SK-N-SH treated with all-trans-retinoic acid at 6 μM for 48 hours (cell line): ENCODE measurements at regions not wholly inside any gene's neighbourhood (a gene's known extent, or its start where the extent isn't known, plus 50 kb on each side); places are given as distances from the start of the nearest gene placed in this dataset.

Experiments
- ATAC-seq: fragments of 200-7000 bp; cut with Tn5 transposase; 3 replicates; pipeline ENCODE4 v1.9.1; 2020; ENCODE audit warnings: mild to moderate bottlenecking, moderate library complexity
- ARNTL ChIP-seq: fragments of 450-650 bp; formaldehyde crosslinking; IDR thresholded peaks from 2 replicates; pipeline ENCODE4 v1.5.0; 2020; ENCODE audit warnings: low read depth, mild to moderate bottlenecking, moderate library complexity, borderline replicate concordance
- CREB5 ChIP-seq: fragments of 250-450 bp; sonication (Bioruptor Pico); IDR thresholded peaks from 2 replicates; pipeline ENCODE4 v1.5.1; 2020; ENCODE audit warnings: low read depth, mild to moderate bottlenecking, moderate library complexity
- CSDC2 ChIP-seq: fragments of 250-450 bp; sonication (Bioruptor Pico); IDR thresholded peaks from 2 replicates; pipeline ENCODE4 v1.5.0; 2020; ENCODE audit warnings: mild to moderate bottlenecking, moderate library complexity
- CSRNP3 ChIP-seq: fragments of 250-450 bp; sonication (Bioruptor Pico); IDR thresholded peaks from 2 replicates; pipeline ENCODE4 v1.5.1; 2021; ENCODE audit warnings: mild to moderate bottlenecking, moderate library complexity
- ESRRG ChIP-seq: fragments of 250-450 bp; sonication (Bioruptor Pico); IDR thresholded peaks from 2 replicates; pipeline ENCODE4 v1.6.1; 2021; ENCODE audit warnings: mild to moderate bottlenecking
- GLIS3 ChIP-seq: fragments of 250-450 bp; sonication (Bioruptor Pico); IDR thresholded peaks from 2 replicates; pipeline ENCODE4 v1.5.0; 2020; ENCODE audit warnings: mild to moderate bottlenecking, moderate library complexity
- ISL1 ChIP-seq: fragments of 250-450 bp; sonication (Bioruptor Pico); IDR thresholded peaks from 2 replicates; pipeline ENCODE4 v2.1.2; 2022; ENCODE audit warnings: mild to moderate bottlenecking, moderate library complexity
- PATZ1 ChIP-seq: fragments of 250-450 bp; sonication (Bioruptor Pico); IDR thresholded peaks from 2 replicates; pipeline ENCODE4 v1.8.0; 2020; ENCODE audit warnings: mild to moderate bottlenecking, moderate library complexity, borderline replicate concordance
- POU6F1 ChIP-seq: fragments of 250-450 bp; sonication (Bioruptor Pico); IDR thresholded peaks from 2 replicates; pipeline ENCODE4 v1.8.0; 2021; ENCODE audit warnings: low read depth, mild to moderate bottlenecking, moderate library complexity, borderline replicate concordance
- PPARA ChIP-seq: fragments of 250-450 bp; sonication (Bioruptor Pico); IDR thresholded peaks from 2 replicates; pipeline ENCODE4 v1.5.0; 2020; ENCODE audit warnings: mild to moderate bottlenecking, borderline replicate concordance
- RARB ChIP-seq: fragments of 250-450 bp; sonication (Bioruptor Pico); IDR thresholded peaks from 2 replicates; pipeline ENCODE4 v1.8.0; 2021; ENCODE audit warnings: mild to moderate bottlenecking, moderate library complexity
- TSHZ2 ChIP-seq: fragments of 250-450 bp; sonication (Bioruptor Pico); IDR thresholded peaks from 2 replicates; pipeline ENCODE4 v1.5.0; 2020; ENCODE audit warnings: mild to moderate bottlenecking, moderate library complexity
- ZC3H10 ChIP-seq: fragments of 250-450 bp; sonication (Bioruptor Pico); IDR thresholded peaks from 2 replicates; pipeline ENCODE4 v1.5.1; 2021; ENCODE audit warnings: mild to moderate bottlenecking, moderate library complexity
- ZFP3 ChIP-seq: fragments of 250-450 bp; sonication (Bioruptor Pico); IDR thresholded peaks from 2 replicates; pipeline ENCODE4 v1.5.0; 2020; ENCODE audit warnings: mild to moderate bottlenecking, moderate library complexity
- ZNF70 ChIP-seq: fragments of 450-650 bp; formaldehyde crosslinking; IDR thresholded peaks from 2 replicates; pipeline ENCODE4 v1.5.0; 2020; ENCODE audit warnings: mild to moderate bottlenecking, moderate library complexity

GRCh38 chr11:14583252-14584034, 60.2 kb upstream of the PDE3B start (continued):
- peak; percentile 63 for TF ChIP-seq TSHZ2 (CRISPR knock-in tag)
- no peak for TF ChIP-seq CSRNP3 (CRISPR knock-in tag)
- TF ChIP-seq CSDC2 (CRISPR knock-in tag): no peak

- TF ChIP-seq RARB (CRISPR knock-in tag) (no peak), POU6F1 (CRISPR knock-in tag) (no peak), CREB5 (CRISPR knock-in tag) (no peak), PATZ1 (CRISPR knock-in tag) (no peak), ZC3H10 (CRISPR knock-in tag) (no peak), CSRNP3 (CRISPR knock-in tag) (no peak), ISL1 (CRISPR knock-in tag) (no peak), ZNF70 (no peak), PPARA (CRISPR knock-in tag) (no peak), ARNTL (no peak), ZFP3 (CRISPR knock-in tag) (no peak), GLIS3 (CRISPR knock-in tag) (no peak), ESRRG (no peak), TSHZ2 (CRISPR knock-in tag) (no peak)
- no peak for ATAC-seq
Observed at GRCh38 chr11:14584035-14584363, 59.6 kb upstream of the PDE3B start.
